Muscle layer of colon (tissue), 2 donors: ENCODE measurements at regions not wholly inside any gene's neighbourhood (a gene's known extent, or its start where the extent isn't known, plus 50 kb on each side); places are given as distances from the start of the nearest gene placed in this dataset.
"Not testable (repeated sequence)": the region's sequence is repeated elsewhere in the genome, so short reads cannot be mapped to it uniquely, and the experiment has no call there.

Experiments used
- H3K27ac ChIP-seq: one replicate; pipeline ENCODE4 v1.7.0; 2013; ENCODE audit warnings: low read depth, mild to moderate bottlenecking, low read length, moderate library complexity
- H3K27me3 ChIP-seq, 2 donors: one replicate each; pipeline ENCODE4 v1.7.0; 2013; ENCODE audit warnings: low read length in 2 of 2, mild to moderate bottlenecking in 2 of 2; ENCODE audit not compliant: insufficient read depth in 2 of 2, control insufficient read depth in 1 of 2
- H3K36me3 ChIP-seq: one replicate; pipeline ENCODE4 v1.7.0; 2013; ENCODE audit warnings: mild to moderate bottlenecking, low read length; ENCODE audit not compliant: insufficient read depth
- H3K4me1 ChIP-seq: one replicate; pipeline ENCODE4 v1.7.0; 2013; ENCODE audit warnings: mild to moderate bottlenecking, low read length; ENCODE audit not compliant: insufficient read depth
- H3K4me3 ChIP-seq, 2 donors: one replicate each; pipeline ENCODE4 v1.7.0; 2013; ENCODE audit warnings: low read length in 2 of 2, low read depth in 1 of 2, mild to moderate bottlenecking in 1 of 2, moderate library complexity in 1 of 2
- H3K9ac ChIP-seq: one replicate; pipeline ENCODE4 v1.7.0; 2013; ENCODE audit warnings: low read length
- H3K9me3 ChIP-seq: one replicate; pipeline ENCODE4 v1.7.0; 2013; ENCODE audit warnings: mild to moderate bottlenecking, low read length
- donor health status: abdominal sarcoma.
- donor health status: Adenocarcinoma of cecum.

DNA sequence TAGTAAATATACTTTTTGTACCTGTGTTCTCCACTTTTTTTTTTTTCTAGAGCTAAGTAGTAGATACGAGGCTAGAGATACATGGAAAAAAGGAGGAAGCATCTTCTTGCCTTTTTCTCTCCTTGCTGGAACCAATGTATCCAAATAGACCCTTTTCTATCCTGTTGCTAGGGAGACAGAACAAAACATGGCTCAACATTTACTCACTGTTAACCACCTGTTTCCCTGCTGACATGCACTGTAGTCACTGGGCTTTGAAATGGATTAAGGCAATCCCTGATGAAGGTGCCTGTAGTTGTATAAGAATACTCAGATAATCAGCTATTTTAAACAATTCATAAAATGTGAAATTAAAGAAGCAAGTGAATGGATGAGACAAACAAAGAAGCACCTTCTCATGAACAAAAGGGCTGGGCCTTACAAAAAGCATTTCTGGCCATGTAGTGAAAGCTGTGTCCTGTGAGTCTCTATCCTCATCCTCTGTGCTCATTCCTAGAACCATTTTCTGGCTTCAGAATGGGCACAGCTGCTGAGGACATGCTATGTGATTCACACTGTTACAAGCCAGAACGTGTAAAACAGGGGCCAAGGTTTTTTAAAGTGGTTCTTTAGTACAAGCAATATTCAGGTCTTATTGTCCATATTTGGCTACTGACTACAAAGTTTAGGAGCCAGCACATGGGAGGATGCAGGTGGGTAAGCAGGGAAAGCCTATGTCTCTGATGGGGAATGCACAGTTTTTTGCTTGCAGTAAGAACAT is 100.4 kb upstream of the NDN start:
- no peaks in the 10 kb centered on the region for H3K9me3 ChIP-seq
- no peak overlapping the region for H3K27ac ChIP-seq

DNA sequence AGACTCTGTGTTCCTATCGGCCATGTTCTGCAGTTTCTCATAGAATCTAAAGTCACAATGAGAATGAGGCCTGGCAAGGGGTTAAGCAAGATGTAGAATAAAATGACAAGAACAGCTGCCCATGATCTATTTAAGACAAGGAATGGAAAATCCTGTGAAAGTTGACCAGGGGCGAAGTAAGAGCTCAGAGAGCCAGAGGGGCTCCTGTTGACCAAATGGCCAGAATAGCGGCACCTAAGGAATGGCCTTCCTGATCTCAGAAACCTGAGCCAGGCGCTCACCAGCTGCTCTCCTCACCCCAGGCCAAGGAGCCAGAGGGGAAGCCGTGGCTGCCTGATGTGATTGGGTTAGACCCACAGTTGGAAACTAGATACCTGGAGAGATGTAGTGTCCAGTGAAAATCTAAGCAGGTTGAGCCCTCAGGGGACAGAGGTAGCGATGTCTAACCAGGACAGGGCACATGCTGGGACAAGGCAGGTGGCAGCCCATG is 106.1 kb upstream of the NDN start:
- Histone ChIP-seq H3K27me3 (no peaks in the 10 kb centered on the region), H3K9me3 (no peaks in the 10 kb centered on the region), H3K27ac (no peak overlapping the region), H3K36me3 (no peaks in the 10 kb centered on the region), H3K4me3 (no peak overlapping the region), H3K4me1 (no peaks in the 10 kb centered on the region), H3K9ac (no peak overlapping the region)

More for the DNA sequence above, 100.4 kb upstream of the NDN start:
- Histone ChIP-seq H3K4me1 (no peaks in the 10 kb centered on the region), H3K9ac (no peak overlapping the region), H3K27me3 (no peaks in the 10 kb centered on the region), H3K4me3 (no peak overlapping the region), H3K36me3 (no peaks in the 10 kb centered on the region)

DNA sequence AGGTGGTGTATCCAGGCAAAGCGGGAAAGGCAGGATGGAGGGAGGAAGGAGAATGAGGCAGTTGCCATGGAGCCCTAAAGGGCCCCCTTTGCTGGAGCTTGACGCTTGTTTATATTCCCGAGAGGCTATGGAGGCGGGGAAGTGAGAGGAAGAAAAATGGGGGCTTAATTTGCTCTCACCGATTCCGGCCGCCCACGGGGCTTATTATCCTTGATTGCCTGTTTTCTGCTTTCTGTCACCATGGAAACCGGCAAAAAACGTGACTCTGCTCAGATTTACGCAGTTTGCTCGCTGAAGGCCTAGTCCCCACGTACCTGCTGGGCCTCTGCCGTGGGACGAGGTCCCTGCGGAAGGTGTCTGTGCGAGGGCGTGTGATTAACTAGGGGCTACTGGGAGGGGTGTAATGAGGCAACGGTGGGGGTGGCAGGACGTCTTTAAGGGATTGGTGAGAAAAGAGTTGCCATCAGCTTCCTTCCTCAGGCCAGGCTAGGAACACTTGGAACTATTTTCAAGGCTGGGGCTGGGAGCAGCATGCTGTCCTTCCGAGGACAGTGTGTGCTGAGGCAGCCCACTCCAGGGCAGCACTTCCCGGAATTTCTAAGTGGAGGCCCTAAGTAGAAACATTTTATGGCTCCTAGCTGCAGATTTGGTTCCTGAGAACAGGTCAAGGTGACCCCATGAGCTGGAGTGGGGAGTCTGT is 110.8 kb upstream of the NDN start:
- no peaks in the 10 kb centered on the region for H3K27me3 ChIP-seq
- H3K9me3 ChIP-seq, result no peaks in the 10 kb centered on the region
- no peaks in the 10 kb centered on the region for H3K4me1 ChIP-seq
- no peak overlapping the region for H3K27ac ChIP-seq
- no peaks in the 10 kb centered on the region for H3K36me3 ChIP-seq
- H3K4me3 ChIP-seq, result no peak overlapping the region
- no peak overlapping the region for H3K9ac ChIP-seq

DNA sequence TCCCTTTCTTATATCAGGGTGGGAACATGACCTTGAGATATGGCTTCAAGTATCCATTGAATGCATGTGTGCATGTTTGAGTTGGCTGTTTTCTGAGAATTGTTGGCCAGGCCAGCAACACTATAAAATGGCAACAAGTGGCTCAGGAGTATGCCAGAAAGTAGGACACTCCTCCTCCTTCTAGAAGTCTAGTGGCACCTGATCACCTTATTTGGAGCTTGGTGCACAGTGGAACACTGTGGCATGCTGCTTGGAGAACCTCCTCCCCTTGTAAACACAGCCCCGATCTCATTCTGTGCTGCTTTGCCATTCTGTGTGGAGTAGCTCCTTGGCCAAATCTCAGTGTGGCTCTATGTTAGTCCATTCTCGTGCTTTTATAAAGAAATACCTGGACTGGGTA is 114.8 kb upstream of the NDN start:
- no peak overlapping the region for H3K4me3 ChIP-seq
- H3K27ac ChIP-seq, result no peak overlapping the region
- no peaks in the 10 kb centered on the region for H3K36me3 ChIP-seq
- H3K4me1 ChIP-seq, result no peaks in the 10 kb centered on the region
- no peaks in the 10 kb centered on the region for H3K9me3 ChIP-seq
- no peak overlapping the region for H3K9ac ChIP-seq
- H3K27me3 ChIP-seq, result no peaks in the 10 kb centered on the region

DNA sequence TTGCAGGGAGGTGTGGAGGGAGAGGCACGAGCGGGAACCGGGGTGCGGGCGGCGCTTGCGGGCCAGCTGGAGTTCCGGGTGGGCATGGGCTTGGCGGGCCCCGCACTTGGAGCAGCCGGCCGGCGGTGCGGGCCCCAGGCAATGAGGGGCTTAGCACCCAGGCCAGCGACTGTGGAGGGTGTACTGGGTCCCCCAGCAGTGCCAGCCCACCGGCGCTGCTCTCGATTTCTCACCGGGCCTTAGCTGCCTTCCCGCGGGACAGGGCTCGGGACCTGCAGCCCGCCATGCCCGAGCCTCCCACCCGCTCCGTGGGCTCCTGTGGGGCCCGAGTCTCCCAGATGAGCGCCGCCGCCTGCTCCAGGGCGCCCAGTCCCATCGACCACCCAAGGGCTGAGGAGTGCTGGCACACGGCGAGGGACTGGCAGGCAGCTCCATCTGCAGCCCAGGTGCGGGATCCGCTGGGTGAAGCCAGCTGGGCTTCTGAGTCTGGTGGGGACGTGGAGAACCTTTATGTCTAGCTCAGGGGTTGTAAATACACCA is 115.9 kb upstream of the NDN start:
- H3K4me1 ChIP-seq, H3K27me3 ChIP-seq, H3K27ac ChIP-seq, H3K9me3 ChIP-seq, H3K4me3 ChIP-seq, H3K36me3 ChIP-seq, H3K9ac ChIP-seq: not testable (repeated sequence)

DNA sequence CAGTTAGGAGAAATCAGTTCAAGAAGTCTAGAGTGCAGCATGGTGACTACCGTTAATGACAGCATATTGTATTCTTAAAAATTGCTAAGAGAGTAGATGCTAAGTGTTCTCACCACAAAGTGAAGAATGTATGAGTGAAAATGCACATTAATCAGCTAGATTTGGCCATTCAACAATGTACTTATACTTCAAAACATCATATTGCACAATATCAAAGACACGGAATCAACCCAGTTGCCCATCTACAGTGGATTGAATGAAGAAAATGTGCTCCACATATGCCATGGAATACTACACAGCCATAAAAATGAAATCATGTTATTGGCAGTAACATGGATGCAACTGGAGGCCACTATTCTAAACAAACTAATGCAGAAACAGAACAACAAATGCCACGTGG is 119.9 kb upstream of the NDN start:
- Histone ChIP-seq H3K4me1 (no peaks in the 10 kb centered on the region), H3K36me3 (no peaks in the 10 kb centered on the region), H3K9ac (no peak overlapping the region), H3K4me3 (no peak overlapping the region), H3K27ac (no peak overlapping the region), H3K27me3 (no peaks in the 10 kb centered on the region), H3K9me3 (no peaks in the 10 kb centered on the region)

DNA sequence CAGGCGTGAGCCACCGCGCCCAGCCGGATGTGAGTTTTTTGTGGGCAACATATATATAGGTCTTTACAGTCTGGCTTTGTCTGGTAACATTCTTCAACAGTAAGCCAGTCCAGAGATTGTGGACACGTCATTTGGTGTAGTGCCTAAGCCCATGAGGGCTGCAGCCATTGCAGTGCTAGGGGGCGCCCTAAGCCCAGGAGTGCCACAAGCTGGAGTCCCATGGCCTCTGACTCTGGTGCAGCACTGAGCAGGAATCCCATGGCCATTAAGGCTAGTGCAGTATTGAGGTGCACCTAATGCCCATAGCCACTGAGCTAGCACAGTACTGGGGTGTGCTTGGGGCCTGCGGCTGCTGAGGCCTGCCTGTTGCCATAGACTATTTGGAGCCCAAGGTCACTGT is 136.4 kb upstream of the NDN start:
- H3K9ac ChIP-seq, result no peak overlapping the region
- no peaks in the 10 kb centered on the region for H3K9me3 ChIP-seq
- no peaks in the 10 kb centered on the region for H3K27me3 ChIP-seq
- no peaks in the 10 kb centered on the region for H3K4me1 ChIP-seq
- no peak overlapping the region for H3K4me3 ChIP-seq
- H3K36me3 ChIP-seq, result no peaks in the 10 kb centered on the region
- no peak overlapping the region for H3K27ac ChIP-seq

DNA sequence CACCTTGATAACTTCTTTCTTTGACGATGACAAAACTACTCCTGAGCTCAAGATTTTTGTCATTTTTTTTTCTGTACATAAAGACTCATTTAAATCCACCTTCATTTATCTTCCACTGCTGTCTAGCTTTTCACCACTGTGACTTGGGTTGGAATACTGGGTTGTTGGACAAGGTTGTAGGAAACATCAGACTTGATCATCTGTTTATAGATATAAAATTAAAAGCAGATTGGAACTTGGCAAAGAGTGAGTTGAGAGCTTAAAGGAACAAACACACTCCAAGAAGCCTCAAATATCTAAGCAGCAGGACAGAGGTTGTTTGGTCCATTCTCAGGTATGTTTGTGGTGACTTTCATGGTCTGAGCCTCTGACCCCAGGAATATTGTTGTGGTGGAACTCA is 141.7 kb upstream of the NDN start:
- H3K27me3 ChIP-seq, result no peaks in the 10 kb centered on the region
- H3K4me3 ChIP-seq, result no peak overlapping the region
- no peak overlapping the region for H3K27ac ChIP-seq
- H3K4me1 ChIP-seq, result no peaks in the 10 kb centered on the region
- no peaks in the 10 kb centered on the region for H3K9me3 ChIP-seq
- no peak overlapping the region for H3K9ac ChIP-seq
- H3K36me3 ChIP-seq, result no peaks in the 10 kb centered on the region

DNA sequence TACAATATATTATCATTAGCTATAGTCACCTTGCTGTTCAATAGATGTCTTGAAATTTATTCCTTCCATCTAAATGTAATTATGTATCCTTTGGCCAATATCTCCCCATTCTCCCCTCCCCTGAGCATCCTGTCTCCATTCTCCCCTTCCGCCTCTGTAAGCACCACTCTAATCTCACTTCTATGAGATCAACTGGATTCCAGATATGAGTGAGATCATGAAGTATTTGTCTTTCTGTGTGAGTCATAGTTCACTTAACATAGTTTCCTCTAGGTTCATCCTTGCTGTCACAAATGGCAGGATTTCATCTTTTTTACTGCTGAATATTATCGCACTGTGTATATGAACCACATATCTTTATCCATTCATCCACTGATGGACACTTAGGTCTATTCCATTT is 148.8 kb upstream of the NDN start:
- Histone ChIP-seq H3K27me3 (no peaks in the 10 kb centered on the region), H3K9me3 (no peaks in the 10 kb centered on the region), H3K27ac (no peak overlapping the region), H3K4me1 (no peaks in the 10 kb centered on the region), H3K4me3 (no peak overlapping the region), H3K36me3 (no peaks in the 10 kb centered on the region), H3K9ac (no peak overlapping the region)

DNA sequence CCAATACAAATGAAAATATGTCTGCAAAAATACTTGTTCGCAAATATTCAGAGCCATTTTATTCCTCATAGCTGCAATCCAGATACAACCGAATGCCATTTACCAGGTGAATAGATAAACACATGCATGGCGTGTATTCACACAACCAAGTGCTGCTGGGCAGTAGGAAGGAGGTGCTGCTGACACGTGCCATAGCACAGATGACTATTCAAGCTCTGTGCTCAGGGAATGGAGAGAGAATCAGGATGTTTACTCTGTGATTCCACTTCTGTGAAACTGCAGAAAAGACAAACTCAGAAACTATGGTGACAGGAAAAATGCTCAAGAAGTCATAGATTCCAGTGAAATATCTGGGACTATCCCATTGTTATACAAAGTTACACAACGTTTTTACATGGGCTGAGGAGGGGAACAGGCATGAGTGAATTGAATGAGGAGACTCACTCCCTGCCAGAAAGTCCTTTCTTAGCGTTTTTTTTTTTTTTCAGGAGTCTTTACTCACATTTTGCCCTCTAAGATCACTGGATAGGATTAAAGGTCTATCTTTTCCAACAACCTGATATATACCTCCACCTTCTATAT is 152.9 kb upstream of the NDN start:
- H3K9ac ChIP-seq, result no peak overlapping the region
- H3K4me3 ChIP-seq, result no peak overlapping the region
- no peaks in the 10 kb centered on the region for H3K36me3 ChIP-seq
- no peaks in the 10 kb centered on the region for H3K9me3 ChIP-seq
- no peak overlapping the region for H3K27ac ChIP-seq
- H3K27me3 ChIP-seq, result no peaks in the 10 kb centered on the region
- no peaks in the 10 kb centered on the region for H3K4me1 ChIP-seq

DNA sequence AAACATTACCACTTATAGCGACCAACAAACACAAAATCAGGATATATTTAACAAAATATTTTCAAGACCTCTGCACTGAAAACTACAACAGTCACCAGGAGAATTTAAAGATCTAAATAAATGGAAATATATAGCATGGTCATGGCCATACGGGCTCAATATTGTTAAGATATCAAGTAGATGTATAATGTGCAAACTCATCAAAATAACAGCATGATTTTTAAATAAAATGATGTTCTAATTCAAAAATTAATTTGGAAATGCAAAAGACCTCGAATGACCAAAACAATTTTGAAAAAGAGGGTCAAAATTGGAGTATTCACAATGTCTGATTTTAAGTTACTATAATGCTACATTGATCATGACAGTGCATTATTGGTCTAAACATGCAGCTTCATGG is 159.1 kb upstream of the NDN start:
- no peaks in the 10 kb centered on the region for H3K36me3 ChIP-seq
- no peak overlapping the region for H3K27ac ChIP-seq
- no peak overlapping the region for H3K4me3 ChIP-seq
- no peaks in the 10 kb centered on the region for H3K27me3 ChIP-seq
- no peak overlapping the region for H3K9ac ChIP-seq
- no peaks in the 10 kb centered on the region for H3K4me1 ChIP-seq
- no peaks in the 10 kb centered on the region for H3K9me3 ChIP-seq
